GM23248 (cell line): ENCODE measurements at regions not wholly inside any gene's neighbourhood (a gene's known extent, or its start where the extent isn't known, plus 50 kb on each side); places are given as distances from the start of the nearest gene placed in this dataset.

Source experiments
- EZH2 ChIP-seq: fragments of 200-600 bp; sonication (generic); IDR thresholded peaks from 2 replicates; pipeline ENCODE4 v1.6.1; 2018; ENCODE audit warnings: antibody characterized with exemption, mild to moderate bottlenecking; ENCODE audit not compliant: insufficient read depth, poor library complexity, severe bottlenecking
- EZH2phosphoT487 ChIP-seq: fragments of 200-600 bp; sonication (generic); IDR thresholded peaks from 2 replicates; pipeline ENCODE4 v1.6.1; 2018; ENCODE audit warnings: antibody characterized with exemption, moderate library complexity, mild to moderate bottlenecking, low read depth; ENCODE audit not compliant: insufficient read depth

- TF ChIP-seq EZH2phosphoT487 (no peak), EZH2 (no peak)
Measured at GRCh38 chr6:26278536-26278935, 86.5 kb upstream of the BTN3A2 start.
